BJ (cell line): ENCODE measurements at regions not wholly inside any gene's neighbourhood (a gene's known extent, or its start where the extent isn't known, plus 50 kb on each side); places are given as distances from the start of the nearest gene placed in this dataset.

Experiments
- CTCF ChIA-PET: fragments of 350-600 bp; formaldehyde crosslinking; extraction: SDS; loops from one replicate; lab custom pipeline; 2021; ENCODE audit warnings: antibody characterized with exemption, inconsistent platforms; lab: Yijun Ruan, JAX
- POLR2A ChIA-PET: fragments of 300-600 bp; sonication (Branson Sonifier 250); formaldehyde crosslinking; extraction: SDS; loops from one replicate; lab custom pipeline; 2021; ENCODE audit warnings: antibody characterized with exemption; lab: Charles Lee
- DNase-seq: peaks from one replicate; pipeline ENCODE4 v3.0.0-alpha.2; 2011; ENCODE audit warnings: low read depth
- H3K27me3 ChIP-seq: 2 replicates; pipeline ENCODE4 v1.6.0; 2011; ENCODE audit warnings: low read length; ENCODE audit not compliant: control insufficient read depth, insufficient read depth
- H3K36me3 ChIP-seq: 2 replicates; pipeline ENCODE4 v1.5.1; 2011; ENCODE audit warnings: low read length; ENCODE audit not compliant: control insufficient read depth, insufficient read depth
- H3K4me3 ChIP-seq: 2 replicates; pipeline ENCODE4 v1.5.1; 2011; ENCODE audit warnings: low read depth, mild to moderate bottlenecking, control low read depth, low read length
- TF ChIP-seq, protein P1 (sequence below): IDR thresholded peaks from 2 replicates; pipeline ENCODE4 v1.5.1; 2011; ENCODE audit warnings: low read depth, mild to moderate bottlenecking, control low read depth, inconsistent platforms, low read length, moderate library complexity; ENCODE audit not compliant: insufficient read depth

DNA sequence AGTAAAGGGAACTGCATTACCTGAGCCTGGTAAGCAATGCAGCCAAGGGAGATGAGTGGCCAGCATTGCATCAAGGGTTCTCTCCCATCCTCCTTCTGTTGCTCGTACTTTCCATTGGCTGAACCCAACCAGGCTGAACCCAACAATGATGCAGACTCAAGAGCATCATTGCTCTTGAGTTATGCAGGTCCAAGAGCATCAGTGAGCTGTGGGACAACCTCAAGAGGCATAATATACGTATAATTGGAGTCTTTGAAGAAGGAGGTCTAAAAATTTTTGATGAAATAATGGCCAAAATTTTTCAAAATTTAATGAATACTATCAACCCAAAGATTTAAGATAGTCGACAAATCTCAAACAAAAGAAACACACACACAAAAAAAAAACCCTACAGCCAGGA, 213.0 kb downstream of the RNF152 start:
- ChIA-PET POLR2A (no interaction called here), CTCF (no interaction called here)
- TF ChIP-seq, protein P1, sequence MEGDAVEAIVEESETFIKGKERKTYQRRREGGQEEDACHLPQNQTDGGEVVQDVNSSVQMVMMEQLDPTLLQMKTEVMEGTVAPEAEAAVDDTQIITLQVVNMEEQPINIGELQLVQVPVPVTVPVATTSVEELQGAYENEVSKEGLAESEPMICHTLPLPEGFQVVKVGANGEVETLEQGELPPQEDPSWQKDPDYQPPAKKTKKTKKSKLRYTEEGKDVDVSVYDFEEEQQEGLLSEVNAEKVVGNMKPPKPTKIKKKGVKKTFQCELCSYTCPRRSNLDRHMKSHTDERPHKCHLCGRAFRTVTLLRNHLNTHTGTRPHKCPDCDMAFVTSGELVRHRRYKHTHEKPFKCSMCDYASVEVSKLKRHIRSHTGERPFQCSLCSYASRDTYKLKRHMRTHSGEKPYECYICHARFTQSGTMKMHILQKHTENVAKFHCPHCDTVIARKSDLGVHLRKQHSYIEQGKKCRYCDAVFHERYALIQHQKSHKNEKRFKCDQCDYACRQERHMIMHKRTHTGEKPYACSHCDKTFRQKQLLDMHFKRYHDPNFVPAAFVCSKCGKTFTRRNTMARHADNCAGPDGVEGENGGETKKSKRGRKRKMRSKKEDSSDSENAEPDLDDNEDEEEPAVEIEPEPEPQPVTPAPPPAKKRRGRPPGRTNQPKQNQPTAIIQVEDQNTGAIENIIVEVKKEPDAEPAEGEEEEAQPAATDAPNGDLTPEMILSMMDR: no peak
- DNase-seq: no peak
- Histone ChIP-seq H3K27me3 (no peaks in the 10 kb centered on the region; the same call in 1 of the 2 replicates), H3K36me3 (no peaks in the 10 kb centered on the region), H3K4me3 (no peak overlapping the region)

DNA sequence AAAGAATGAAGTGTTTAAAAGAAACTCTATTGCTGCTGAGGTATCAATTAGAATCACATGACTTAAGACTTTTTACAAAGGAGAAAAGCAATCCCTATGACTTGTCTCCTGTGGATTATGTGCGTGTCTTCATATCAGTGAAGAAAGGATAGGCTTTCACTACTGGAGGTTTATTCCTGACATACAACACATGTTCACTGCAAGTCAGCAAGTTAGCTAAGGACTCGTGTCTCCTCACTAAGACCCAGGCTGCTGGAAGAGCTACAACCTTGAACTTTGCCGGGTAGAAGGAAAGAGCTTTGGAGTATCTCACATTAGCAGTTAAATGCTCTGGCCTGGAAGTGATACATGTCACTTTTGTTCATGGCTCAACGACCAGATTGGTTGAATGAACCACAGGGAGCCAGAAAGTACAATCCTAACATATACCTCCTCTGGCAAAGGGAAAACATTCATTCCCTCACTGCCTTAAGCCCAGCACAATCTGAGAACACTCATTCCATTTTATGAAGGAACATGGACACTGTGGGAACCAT, 215.3 kb downstream of the RNF152 start:
- CTCF ChIA-PET: interaction anchor here (0.6 to 1.6 kb wide), 3 partner anchors 10 to 454 kb away, joined by 3 read pairs; no protein-coding TSS in a partner anchor
- no peaks in the 10 kb centered on the region for H3K36me3 ChIP-seq
- POLR2A ChIA-PET: no interaction called here

DNA sequence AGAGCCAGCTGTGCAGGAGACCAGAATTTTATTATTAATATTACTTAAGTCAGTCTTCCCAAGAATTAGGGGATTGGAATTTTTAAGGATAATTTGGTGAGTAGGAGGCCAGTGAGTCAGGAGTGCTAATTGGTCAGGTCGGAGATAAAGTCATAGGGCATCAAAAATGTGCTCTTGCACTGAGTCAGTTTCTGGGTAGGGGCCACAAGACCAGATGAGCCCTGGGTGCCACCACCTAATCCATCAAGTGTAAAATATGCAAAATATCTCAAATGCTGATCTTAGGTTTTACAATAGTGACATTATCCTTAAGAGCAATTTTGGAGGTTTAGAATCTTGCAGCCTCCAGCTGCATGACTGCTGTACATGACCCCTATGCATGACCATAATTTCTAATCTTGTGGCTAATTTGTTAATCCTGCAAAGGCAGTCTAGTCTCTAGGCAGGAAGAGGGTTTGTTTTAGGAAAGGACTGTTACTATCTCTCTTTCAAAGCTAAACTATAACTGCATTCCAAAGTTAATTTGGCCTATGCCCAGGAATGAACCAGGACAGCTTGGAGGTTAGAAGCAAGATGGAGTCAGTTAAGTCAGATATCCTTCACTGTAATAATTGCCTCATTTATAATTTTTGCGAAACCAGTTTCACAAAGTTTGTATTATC, 215.9 kb downstream of the RNF152 start:
- peak; percentile 14 for DNase-seq

More for the DNA sequence above, 215.3 kb downstream of the RNF152 start:
- TF ChIP-seq, protein P1: no peak
- no peak overlapping the region for H3K4me3 ChIP-seq
- no peaks in the 10 kb centered on the region for H3K27me3 ChIP-seq
- no peak for DNase-seq

DNA sequence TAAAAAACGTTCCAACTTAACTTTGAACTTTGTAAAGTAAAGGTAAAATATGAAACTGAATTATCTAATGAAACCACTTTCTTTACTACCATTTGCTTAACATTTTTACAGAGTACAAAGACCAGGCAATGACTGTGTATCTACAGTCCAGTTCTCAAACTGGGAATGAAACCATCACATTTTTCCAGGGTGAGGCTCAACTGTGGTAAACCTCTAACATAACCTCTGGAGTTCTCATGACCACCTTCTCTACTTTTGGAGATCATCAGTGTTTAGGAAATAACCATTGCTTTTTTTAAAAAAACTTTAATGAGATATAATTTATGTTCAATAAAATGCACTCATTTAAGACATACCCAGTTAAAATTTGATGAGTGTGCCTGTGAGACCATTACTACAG, 223.5 kb downstream of the RNF152 start:
- TF ChIP-seq, protein P1: no peak
- Histone ChIP-seq H3K36me3 (no peaks in the 10 kb centered on the region), H3K4me3 (no peak overlapping the region), H3K27me3 (no peaks in the 10 kb centered on the region)
- ChIA-PET POLR2A (no interaction called here), CTCF (no interaction called here)
- peak; percentile 61 for DNase-seq

More for the DNA sequence above, 215.9 kb downstream of the RNF152 start:
- POLR2A ChIA-PET: no interaction called here
- CTCF ChIA-PET: interaction anchor here (0.6 to 1.6 kb wide), 3 partner anchors 11 to 454 kb away, joined by 3 read pairs; no protein-coding TSS in a partner anchor
- H3K36me3 ChIP-seq: no peaks in the 10 kb centered on the region
- H3K4me3 ChIP-seq: no peak overlapping the region
- H3K27me3 ChIP-seq: no peaks in the 10 kb centered on the region
- TF ChIP-seq, protein P1: no peak

DNA sequence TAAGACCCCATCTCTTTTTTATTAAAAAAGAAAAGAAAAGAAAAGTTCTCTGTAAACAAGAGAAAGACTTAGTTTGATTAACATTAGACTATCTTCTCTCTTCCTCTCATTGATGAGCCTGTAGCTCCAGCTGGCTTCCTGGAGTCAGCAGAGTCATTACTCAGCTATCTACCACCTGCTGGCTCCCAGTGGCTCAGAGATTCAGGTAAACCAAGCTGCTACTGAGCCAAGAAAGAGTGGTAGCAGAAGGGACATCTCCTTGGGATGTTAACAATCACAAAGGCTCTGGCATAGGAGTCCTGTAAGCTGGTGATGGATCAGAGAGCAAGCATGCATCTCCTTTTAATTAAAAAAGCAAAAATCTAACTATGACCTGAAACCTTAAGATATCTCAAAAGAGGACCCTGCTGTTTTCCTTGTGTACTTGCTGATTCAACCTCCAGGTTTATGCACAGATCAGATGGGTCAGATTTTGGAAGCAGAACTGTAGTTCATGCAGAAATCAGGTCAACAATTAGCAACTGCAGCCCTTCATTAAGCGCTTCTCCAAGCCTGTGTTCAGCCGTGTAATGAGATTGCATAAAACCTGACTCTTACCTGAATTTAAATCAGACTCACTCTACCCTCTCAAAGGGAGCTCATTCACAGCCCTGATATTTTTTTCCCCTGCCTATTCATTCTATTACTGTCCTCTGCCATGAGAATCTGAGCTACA, 225.8 kb downstream of the RNF152 start:
- Histone ChIP-seq H3K4me3 (no peak overlapping the region), H3K36me3 (no peaks in the 10 kb centered on the region), H3K27me3 (no peaks in the 10 kb centered on the region)
- ChIA-PET CTCF (interaction anchor here (0.9 to 1.6 kb wide), 3 partner anchors 8 to 31 kb away, joined by 3 to 4 read pairs (median 3); no protein-coding TSS in a partner anchor), POLR2A (no interaction called here)
- TF ChIP-seq, protein P1: no peak
- DNase-seq: no peak
